Neuron (in vitro differentiated cells): ENCODE measurements at regions not wholly inside any gene's neighbourhood (a gene's known extent, or its start where the extent isn't known, plus 50 kb on each side); places are given as distances from the start of the nearest gene placed in this dataset.

ENCODE experiments used
- H2AFZ ChIP-seq: one replicate; pipeline ENCODE4 v1.6.1; 2013; ENCODE audit warnings: low read depth, mild to moderate bottlenecking, inconsistent platforms, low read length, moderate library complexity
- H3K27me3 ChIP-seq: one replicate; pipeline ENCODE4 v1.6.1; 2013; ENCODE audit warnings: low read length; ENCODE audit not compliant: insufficient read depth
- H3K36me3 ChIP-seq: one replicate; pipeline ENCODE4 v1.6.1; 2013; ENCODE audit warnings: low read length; ENCODE audit not compliant: insufficient read depth
- H3K4me1 ChIP-seq: one replicate; pipeline ENCODE4 v1.6.1; 2013; ENCODE audit warnings: low read length; ENCODE audit not compliant: insufficient read depth
- H3K4me3 ChIP-seq: 2 replicates; pipeline ENCODE4 v1.5.1; 2013; ENCODE audit warnings: mild to moderate bottlenecking, low read length, moderate library complexity
- H3K9me3 ChIP-seq: one replicate; pipeline ENCODE4 v1.6.1; 2013; ENCODE audit warnings: low read length

GRCh38 chr13:107830804-107831203 is 384.5 kb downstream of the LIG4 start:
- Histone ChIP-seq H3K4me3 (no peak overlapping the region), H3K9me3 (no peaks in the 10 kb centered on the region), H2AFZ (no peak overlapping the region), H3K4me1 (peaks cover 5% of the 10 kb centered on the region), H3K27me3 (no peaks in the 10 kb centered on the region), H3K36me3 (no peaks in the 10 kb centered on the region)

- Histone ChIP-seq H3K27me3 (no peaks in the 10 kb centered on the region), H3K36me3 (no peaks in the 10 kb centered on the region), H3K9me3 (no peaks in the 10 kb centered on the region), H2AFZ (no peak overlapping the region), H3K4me3 (no peak overlapping the region), H3K4me1 (peaks cover 4% of the 10 kb centered on the region)
Measured at GRCh38 chr13:107827840-107828549, 387.3 kb downstream of the LIG4 start.

GRCh38 chr13:107824635-107825034 is 390.7 kb downstream of the LIG4 start:
- no peak overlapping the region for H2AFZ ChIP-seq

GRCh38 chr13:107822006-107822405 is 393.3 kb downstream of the LIG4 start:
- Histone ChIP-seq H3K9me3 (no peaks in the 10 kb centered on the region), H3K36me3 (no peaks in the 10 kb centered on the region), H2AFZ (no peak overlapping the region), H3K27me3 (no peaks in the 10 kb centered on the region), H3K4me3 (no peak overlapping the region), H3K4me1 (no peaks in the 10 kb centered on the region)

More at GRCh38 chr13:107824635-107825034, 390.7 kb downstream of the LIG4 start:
- H3K9me3 ChIP-seq = no peaks in the 10 kb centered on the region
- H3K27me3 ChIP-seq = no peaks in the 10 kb centered on the region
- no peaks in the 10 kb centered on the region for H3K4me1 ChIP-seq
- no peaks in the 10 kb centered on the region for H3K36me3 ChIP-seq
- H3K4me3 ChIP-seq = no peak overlapping the region

GRCh38 chr13:107821492-107821891 is 393.8 kb downstream of the LIG4 start:
- H3K27me3 ChIP-seq = no peaks in the 10 kb centered on the region
- H3K4me3 ChIP-seq = no peak overlapping the region
- no peaks in the 10 kb centered on the region for H3K4me1 ChIP-seq
- H2AFZ ChIP-seq = no peak overlapping the region
- no peaks in the 10 kb centered on the region for H3K9me3 ChIP-seq
- no peaks in the 10 kb centered on the region for H3K36me3 ChIP-seq

- no peaks in the 10 kb centered on the region for H3K4me1 ChIP-seq
- H3K36me3 ChIP-seq = no peaks in the 10 kb centered on the region
- no peak overlapping the region for H2AFZ ChIP-seq
- H3K9me3 ChIP-seq = no peaks in the 10 kb centered on the region
- H3K4me3 ChIP-seq = no peak overlapping the region
- H3K27me3 ChIP-seq = no peaks in the 10 kb centered on the region
Measured at GRCh38 chr13:107819071-107819470, 396.3 kb downstream of the LIG4 start.

- Histone ChIP-seq H3K9me3 (no peaks in the 10 kb centered on the region), H2AFZ (no peak overlapping the region), H3K36me3 (no peaks in the 10 kb centered on the region), H3K4me1 (no peaks in the 10 kb centered on the region), H3K4me3 (no peak overlapping the region), H3K27me3 (no peaks in the 10 kb centered on the region)
Measured at GRCh38 chr13:107817647-107818287, 397.6 kb downstream of the LIG4 start.

- Histone ChIP-seq H3K36me3 (no peaks in the 10 kb centered on the region), H2AFZ (no peak overlapping the region), H3K4me1 (no peaks in the 10 kb centered on the region), H3K27me3 (no peaks in the 10 kb centered on the region), H3K9me3 (no peaks in the 10 kb centered on the region), H3K4me3 (no peak overlapping the region)
Measured at GRCh38 chr13:107812014-107812412, 403.3 kb downstream of the LIG4 start.

GRCh38 chr13:107811233-107812013 is 403.9 kb downstream of the LIG4 start:
- no peaks in the 10 kb centered on the region for H3K4me1 ChIP-seq
- no peak overlapping the region for H3K4me3 ChIP-seq
- no peaks in the 10 kb centered on the region for H3K9me3 ChIP-seq
- no peaks in the 10 kb centered on the region for H3K27me3 ChIP-seq
- no peaks in the 10 kb centered on the region for H3K36me3 ChIP-seq
- no peak overlapping the region for H2AFZ ChIP-seq

GRCh38 chr13:107809125-107809524 is 406.2 kb downstream of the LIG4 start:
- Histone ChIP-seq H3K4me3 (no peak overlapping the region), H3K36me3 (no peaks in the 10 kb centered on the region), H3K9me3 (no peaks in the 10 kb centered on the region), H2AFZ (no peak overlapping the region), H3K27me3 (no peaks in the 10 kb centered on the region), H3K4me1 (no peaks in the 10 kb centered on the region)

GRCh38 chr13:107808389-107808788 is 406.9 kb downstream of the LIG4 start:
- no peaks in the 10 kb centered on the region for H3K36me3 ChIP-seq
- no peaks in the 10 kb centered on the region for H3K4me1 ChIP-seq

GRCh38 chr13:107807306-107808073 is 407.8 kb downstream of the LIG4 start:
- H3K9me3 ChIP-seq = no peaks in the 10 kb centered on the region
- no peaks in the 10 kb centered on the region for H3K36me3 ChIP-seq
- H3K4me1 ChIP-seq = no peaks in the 10 kb centered on the region

More at GRCh38 chr13:107808389-107808788, 406.9 kb downstream of the LIG4 start:
- H3K9me3 ChIP-seq = no peaks in the 10 kb centered on the region
- H3K27me3 ChIP-seq = no peaks in the 10 kb centered on the region
- no peak overlapping the region for H3K4me3 ChIP-seq
- no peak overlapping the region for H2AFZ ChIP-seq

GRCh38 chr13:107806726-107807125 is 408.6 kb downstream of the LIG4 start:
- H3K27me3 ChIP-seq = no peaks in the 10 kb centered on the region
- H3K4me3 ChIP-seq = no peak overlapping the region
- no peaks in the 10 kb centered on the region for H3K9me3 ChIP-seq
- no peaks in the 10 kb centered on the region for H3K4me1 ChIP-seq
- H3K36me3 ChIP-seq = no peaks in the 10 kb centered on the region
- H2AFZ ChIP-seq = no peak overlapping the region

More at GRCh38 chr13:107807306-107808073, 407.8 kb downstream of the LIG4 start:
- H3K27me3 ChIP-seq = no peaks in the 10 kb centered on the region
- no peak overlapping the region for H2AFZ ChIP-seq
- H3K4me3 ChIP-seq = no peak overlapping the region
